ENCODE measurements at regions not wholly inside any gene's neighbourhood (a gene's known extent, or its start where the extent isn't known, plus 50 kb on each side); places are given as distances from the start of the nearest gene placed in this dataset.
A peak's percentile ranks its signal among the peaks of the same experiment; 100 is the strongest.

DNA sequence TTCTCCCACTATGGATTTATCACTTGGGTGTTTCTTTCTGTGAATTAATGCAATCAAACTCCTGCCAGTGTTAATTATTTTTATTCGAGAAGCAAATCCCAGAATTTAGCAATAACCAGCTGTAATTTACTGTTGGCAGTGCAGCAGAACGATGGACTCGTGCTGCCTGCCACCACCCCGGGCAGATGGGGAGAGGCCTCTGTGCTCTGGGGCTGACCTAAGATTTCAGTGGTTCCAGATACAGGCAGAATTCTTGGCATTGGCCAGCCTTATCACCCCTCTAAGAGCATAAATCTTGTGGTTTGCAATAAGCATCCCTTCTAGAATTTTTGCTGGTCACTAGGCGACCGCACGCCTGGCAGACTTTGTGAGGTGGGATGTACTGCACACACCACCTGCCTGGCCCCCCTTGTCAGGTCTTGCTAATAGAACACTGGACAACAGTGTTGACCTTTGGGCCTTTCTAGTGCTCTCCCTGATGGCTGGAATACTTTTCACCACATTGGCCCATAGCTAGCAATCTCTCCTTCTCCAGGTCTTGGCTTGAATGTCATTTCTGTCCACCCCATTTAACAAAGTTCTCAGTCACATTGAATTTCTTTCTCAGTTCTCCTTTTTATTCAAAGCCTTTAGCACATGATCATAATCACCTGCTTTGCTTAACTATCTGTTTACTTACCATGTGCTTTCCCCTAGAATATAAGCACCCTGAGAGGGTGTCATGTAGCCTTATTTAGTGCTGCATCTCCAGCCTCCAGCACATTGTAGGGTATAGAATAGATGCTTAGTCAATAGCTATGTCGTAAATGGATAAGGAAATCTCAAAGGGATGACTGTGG lies 122.1 kb upstream of the DYNLRB2 start:
- no peak for DNase-seq (ENCODE audit: low read depth)

DNA sequence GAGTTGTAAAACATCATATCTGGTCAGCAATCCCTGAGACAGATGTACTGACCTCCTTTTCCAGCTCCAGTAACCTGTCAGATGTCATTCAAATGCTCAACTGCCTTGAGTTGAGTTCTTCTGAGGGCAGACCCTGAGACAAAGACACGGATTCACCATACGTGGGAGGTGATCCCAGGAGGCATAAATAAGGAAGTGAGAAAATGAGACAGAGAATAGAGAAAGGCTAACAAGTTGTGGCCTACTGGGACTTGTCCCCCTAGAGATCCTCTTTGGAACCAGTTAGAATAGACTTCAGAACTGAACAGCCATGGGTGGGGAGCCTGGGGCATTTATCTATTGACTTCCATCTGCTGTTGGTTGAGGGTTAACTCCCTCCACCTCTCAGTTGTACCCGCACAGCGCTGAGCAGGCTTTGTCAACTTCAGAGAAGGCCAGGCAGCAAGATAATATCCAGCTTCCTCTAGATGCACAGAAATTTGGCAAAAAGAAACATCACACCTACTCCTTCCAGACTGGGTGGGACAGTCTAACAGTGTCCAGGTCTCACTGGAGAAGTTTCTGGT lies 123.0 kb upstream of the DYNLRB2 start:
- no peak for DNase-seq (ENCODE audit: low read depth)

DNA sequence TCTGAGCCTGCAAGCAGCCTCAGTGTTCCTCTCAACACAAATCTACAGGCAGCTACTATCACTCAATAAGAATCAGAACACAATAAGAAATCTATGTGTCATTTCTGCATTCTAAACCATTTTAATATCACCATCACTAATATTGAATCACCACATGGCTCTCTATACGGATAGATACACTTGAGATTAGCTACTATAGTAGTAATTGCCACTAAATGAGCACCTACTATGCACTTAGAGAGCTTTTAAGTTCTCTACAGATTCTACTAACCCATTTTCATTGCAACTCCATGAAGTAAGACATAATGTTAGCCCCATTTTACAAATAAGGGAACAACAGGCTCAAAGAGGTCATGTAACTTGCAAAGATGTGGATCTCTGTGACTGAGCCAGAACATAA lies 132.8 kb upstream of the DYNLRB2 start:
- DNase-seq (ENCODE audit: low read depth), result no peak

DNA sequence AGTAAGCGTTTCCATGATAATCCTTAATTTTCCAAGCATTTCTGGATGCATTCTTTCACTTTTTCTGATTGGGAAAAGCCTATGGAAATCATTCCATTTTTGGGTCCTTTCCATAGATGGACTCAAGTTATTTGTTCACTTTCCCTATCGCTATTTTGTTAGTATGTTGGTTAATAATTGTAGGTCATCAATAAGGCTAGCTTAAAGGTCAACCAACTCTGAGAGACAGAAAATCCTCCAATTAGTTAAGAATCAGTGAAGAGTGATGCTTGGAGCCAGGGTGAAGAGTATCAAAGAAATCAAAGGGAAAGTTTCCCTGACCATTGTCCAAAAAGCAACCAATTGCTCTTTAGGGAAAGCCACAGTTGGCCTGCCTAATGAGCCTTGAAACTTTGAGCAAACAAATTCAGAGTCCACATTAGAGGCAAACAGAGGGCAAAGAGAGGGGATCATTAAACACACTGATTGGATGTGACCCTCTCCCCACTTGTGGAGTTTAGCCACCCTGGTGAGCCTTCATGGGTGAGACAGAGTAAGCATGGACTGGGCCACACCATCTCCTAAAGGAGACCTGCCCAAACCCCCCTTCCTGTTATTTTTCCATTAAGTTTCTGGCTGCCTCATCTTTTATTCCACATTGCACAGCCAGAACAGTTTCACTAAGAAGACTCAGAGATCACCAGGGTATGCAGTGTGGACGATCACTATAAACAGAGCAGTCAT lies 133.4 kb upstream of the DYNLRB2 start:
- no peak for DNase-seq (ENCODE audit: low read depth)

DNA sequence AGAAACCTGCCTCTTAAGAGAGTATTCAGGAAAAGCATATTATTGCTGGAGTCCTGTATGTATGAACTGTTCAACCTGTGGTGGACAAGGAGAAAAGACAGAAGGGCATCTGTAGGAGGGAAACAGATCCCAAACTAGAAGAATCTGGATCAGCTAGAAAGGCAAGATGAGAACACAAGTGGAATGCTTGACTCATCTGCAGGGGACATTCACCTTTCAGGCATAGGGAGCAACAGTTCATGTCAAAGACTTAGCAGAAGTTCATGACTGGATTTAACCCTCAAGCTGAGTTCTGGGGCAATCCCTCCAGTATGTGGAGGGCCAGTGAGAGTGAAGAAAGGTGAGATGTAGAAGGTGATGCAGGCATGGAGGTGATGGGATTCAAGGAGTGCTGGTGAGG lies 135.9 kb upstream of the DYNLRB2 start:
- DNase-seq (ENCODE audit: low read depth), result no peak

DNA sequence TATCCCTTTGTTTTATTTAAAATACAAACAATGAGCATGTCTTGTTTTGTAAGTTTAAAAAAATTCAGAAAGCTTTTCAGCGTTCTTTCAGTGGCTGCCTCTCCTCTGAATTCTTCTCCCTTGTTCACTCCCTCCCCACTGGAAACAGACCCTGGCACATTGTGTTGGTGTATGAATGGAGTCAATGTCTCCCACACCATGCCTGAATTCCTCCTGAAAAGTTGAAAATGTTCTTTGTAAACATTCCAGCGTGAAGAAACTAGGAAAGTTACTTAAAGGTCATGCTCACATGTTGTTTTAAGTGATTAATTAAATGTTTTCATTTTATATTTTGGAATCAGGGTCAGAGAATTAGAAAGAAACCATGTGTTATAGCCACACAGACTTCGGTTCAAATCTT lies 136.9 kb upstream of the DYNLRB2 start:
- no peak for DNase-seq (ENCODE audit: low read depth)

DNA sequence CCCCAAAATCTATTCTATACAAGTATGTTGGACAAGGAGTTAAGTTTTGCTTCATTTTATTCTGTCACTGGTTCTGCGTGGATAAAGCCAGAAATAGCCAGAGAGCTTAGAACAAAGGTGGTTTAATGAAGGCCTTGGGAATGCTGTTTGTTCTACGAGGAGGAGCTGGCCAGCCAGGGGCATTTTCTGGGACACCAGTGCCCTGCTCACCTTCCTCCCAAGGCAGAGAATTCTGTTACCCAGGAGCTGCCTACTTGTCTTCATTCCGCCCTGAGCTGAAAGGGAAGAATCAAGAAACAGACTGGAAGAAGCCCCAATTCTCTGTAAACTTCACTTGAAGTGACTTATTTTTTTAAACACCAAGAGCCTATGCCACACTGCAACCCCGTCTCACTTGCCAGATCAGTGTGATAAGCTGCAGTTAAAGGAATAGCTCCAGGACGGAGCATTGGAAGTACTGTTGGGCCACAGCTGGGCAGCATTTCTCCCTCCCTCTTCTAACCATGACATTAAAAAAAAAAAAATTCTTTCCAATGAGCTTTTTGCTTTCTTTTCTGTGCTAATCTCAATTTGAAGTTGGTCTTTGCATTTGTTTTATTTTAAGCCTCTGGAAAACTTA lies 149.8 kb upstream of the DYNLRB2 start:
- no peak for DNase-seq (ENCODE audit: low read depth)

DNA sequence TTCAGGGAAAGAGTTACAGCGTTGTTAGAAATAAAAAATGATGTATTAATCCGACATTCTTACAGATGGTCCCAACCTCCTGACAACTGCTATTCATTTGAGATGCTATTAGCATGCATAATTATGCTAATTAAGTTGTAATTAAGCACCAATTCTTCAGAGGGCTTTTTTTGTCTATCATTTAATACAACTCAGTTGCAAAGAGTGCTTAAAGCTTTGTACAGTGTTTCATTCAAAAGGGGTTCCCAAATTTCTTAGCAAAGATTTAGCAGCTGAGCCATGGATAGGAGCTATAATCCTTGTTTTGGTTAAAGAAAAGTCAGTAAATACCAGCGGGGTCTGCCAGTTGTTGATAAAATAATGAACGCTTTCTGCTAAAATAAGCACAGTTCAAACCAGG lies 150.7 kb upstream of the DYNLRB2 start:
- no peak for DNase-seq (ENCODE audit: low read depth)

DNA sequence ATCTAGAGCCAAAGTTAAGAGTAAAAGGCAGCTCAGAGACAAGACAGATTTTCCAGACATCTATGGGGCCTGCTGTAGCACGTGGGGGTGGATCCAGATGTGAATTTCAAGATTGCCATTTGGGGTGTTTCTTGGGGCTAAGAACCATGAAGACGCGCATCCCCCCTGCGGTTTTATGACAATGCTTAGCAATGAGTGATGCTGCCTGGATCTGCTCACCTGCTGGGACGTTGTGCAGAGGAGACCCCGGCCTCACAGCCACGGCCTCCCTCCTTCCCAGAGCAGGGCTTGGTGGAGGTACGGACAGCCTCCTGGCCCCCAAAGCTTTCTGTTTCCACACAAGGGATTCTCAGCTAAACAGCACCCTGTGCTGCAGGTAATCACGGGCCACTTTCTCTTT lies 151.5 kb upstream of the DYNLRB2 start:
- DNase-seq (ENCODE audit: low read depth), result no peak

DNA sequence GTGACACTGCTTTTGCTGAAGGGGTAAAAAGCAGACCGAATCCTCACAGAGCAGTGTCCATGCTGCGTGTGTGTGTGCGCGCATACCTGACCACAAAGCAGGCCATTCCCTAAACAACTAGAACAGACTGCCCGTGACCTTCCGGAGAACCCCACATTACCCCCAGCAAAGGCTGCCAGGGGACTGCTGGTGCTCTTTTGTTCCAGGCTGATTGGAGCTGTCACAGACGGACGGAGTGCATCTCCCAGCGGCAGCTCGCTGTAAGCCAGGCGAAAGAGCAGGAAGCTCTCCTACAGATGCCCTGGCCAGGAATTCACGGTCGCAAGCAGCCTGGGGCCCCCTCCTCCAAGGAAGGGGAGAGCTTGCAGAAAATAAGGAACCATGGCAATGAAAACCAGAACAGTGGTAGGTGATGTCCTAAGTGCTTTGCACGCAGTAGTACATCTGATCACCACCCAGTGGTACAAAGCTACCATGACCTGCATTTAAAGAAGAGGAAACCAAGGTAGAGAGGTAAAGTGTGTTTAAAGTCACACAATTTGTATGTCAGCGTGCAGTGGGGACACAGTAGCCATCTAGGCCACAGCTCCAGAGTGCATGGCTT lies 153.4 kb upstream of the DYNLRB2 start:
- no peak for DNase-seq (ENCODE audit: low read depth)

DNA sequence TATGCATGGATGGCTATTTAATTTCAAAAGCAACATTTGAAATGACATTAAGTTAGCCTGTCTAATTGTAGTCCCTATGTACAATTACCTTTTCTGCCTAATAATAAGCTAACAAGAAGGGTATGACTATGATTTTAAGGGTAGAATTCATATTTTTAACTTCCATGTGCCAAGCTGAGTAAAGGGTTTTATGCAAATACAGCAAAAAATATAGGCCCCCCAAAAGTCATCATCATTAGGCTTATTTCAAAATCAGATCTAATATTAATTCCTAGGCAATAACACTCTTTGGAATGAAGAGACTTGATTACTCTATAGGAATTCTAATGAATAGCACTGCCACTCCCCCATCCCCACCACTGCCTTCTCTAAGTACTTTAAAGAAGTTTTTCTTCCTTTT lies 155.9 kb upstream of the DYNLRB2 start:
- no peak for DNase-seq (ENCODE audit: low read depth)

DNA sequence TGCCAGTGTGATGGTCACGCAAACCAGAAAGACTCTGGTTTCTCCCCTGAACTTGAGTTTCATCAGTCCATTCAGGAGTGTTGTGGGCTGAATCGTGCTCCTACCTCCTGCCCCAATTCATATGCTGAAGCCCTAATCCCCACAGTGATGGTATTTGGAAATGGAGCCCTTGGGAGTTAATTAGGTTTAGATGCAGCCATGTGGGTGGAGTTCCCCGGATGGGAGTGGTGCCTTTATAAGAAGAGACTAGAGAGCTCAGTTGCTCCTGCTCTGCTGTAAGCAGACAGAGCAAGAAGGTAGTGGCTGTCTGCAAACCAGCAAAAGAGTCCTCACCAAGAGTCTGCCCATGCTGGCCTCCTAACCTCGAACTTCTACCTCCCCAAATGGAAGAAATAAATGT lies 160.3 kb upstream of the DYNLRB2 start:
- no peak for DNase-seq (ENCODE audit: low read depth)

DNA sequence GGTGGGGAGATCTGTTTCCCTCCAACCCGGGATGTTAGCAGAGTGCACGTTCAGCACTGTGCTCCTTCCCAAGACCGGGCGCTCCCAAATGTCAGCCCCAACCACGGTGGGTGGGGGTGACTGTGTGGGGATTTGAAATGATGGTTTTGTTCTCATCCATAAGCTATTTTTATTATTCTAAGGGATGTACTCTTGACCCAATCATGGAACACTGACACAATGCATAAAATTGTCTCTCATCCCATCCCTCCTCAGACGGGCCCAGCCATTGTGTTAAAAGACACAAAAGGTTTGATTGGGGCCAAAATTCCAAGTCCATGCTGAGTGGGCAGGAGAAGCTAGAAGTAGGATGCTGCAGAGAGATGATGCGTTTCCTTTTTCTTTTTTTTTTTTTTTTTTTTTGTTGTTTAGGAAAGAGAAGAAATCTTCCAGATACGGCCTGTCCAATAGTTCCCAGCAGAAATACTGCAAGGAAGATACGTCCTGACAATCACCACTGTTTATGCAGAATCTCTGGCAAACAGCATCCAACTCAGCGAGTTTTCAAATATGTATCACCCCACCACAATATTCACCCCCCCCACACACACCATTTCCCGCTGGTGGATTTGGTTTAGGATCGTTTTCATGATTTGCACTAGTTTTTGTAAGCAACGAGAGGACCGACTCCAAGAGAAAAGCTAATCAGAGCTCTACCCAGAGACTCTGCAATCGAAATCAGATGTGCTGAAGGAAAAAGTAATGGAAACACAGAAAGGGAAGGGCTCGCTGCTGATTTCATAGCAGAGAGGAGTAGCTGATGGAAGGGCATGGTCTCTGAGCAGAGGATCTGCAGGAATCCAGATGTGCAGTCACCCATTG lies 163.5 kb upstream of the DYNLRB2 start:
- peak; percentile 45 for DNase-seq (ENCODE audit: low read depth)

DNA sequence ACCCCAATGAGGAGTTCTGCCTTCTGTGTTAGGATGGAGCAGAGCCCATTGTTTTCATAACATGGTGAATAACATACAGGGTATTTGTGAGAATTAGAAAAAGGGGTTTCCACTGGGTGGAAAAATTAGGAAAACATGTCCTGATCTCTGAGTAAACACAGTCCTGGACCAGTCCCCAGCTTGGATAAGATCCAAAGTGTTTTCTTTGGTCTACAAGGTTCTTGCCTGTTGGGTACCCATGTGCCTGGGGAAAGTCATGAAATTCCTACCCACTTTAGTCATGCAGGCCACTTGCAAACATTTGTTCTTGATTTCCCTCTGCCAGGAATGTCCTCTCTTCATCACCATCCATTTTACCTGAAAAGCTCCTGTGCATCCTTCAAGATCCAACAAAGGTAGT lies 164.8 kb upstream of the DYNLRB2 start:
- no peak for DNase-seq (ENCODE audit: low read depth)

DNA sequence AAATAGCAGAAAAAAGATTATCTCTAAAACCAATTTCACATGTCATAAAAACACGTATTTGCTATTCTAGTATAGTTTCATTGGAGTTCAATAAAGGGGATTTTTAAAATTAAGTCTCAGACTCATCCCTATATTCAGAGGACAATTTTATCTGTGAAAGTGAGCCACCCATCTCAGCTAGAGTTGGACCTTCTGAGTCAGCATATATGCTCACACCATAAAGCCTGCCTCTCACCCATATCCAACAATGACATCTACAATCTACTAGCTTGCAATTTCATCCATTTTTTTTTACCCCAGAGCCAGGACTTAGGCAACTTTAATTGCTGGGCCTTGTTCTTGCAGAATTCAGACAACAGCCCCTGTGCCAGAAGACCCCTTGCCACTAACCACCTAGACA lies 165.3 kb upstream of the DYNLRB2 start:
- DNase-seq (ENCODE audit: low read depth), result no peak

DNA sequence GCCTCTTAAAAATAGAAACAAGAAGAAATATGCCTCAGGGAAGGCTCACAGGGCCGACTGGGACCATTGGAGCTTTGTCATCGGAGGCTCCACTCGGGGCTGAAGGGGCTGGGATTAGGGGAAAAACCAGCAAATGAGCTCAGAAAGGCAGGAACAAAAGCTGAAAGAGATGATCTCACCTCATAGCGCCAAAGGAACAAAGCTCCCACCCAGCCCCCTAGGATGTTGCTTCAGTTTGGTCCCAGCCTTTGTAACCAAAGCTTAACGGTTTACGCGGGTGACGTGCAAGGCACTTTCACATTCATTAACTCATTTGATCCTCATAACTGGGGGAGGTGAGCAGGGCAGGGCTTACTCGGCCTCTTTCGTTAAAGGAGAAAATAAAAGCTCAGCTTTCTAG lies 168.5 kb upstream of the DYNLRB2 start:
- no peak for DNase-seq (ENCODE audit: low read depth)

DNA sequence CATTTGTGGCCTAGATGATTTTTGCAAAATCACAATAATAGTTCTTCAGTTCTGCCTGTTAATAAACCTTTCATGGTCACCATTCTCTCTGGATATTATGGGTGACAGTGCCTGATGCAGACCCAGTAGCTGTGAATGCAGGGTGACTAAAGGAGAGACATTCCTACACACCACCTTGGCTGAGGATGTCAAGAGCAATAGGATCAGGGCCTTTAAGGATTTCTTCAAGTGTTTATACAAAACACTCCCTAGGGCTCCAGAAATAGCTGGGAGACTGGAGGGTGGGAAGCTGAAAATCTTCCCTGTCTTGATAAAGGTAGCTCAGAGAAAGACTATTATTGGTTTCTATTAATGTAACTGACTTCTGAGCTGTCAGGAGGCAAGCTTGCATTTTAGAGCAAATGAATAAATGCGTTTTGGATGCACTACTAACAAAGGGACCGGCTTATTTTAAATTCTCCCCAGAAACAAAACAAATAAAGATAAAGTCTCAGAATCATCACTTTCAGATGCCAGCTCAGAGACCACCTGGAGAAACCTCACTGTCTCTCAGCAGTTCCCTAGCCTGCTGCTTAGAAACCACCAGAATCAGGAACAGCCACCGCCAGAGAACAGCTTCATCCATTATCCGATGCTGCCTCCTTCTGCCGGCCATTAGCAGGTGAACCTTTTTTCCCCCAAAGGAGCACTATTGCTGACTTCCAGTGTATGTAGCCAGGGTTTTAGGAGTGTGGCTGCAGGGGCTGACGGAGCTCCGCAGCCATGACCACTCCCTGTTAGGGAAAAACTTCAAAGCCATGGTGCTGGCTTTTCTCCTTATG lies 171.4 kb upstream of the DYNLRB2 start:
- DNase-seq (ENCODE audit: low read depth), result peak; percentile 43

DNA sequence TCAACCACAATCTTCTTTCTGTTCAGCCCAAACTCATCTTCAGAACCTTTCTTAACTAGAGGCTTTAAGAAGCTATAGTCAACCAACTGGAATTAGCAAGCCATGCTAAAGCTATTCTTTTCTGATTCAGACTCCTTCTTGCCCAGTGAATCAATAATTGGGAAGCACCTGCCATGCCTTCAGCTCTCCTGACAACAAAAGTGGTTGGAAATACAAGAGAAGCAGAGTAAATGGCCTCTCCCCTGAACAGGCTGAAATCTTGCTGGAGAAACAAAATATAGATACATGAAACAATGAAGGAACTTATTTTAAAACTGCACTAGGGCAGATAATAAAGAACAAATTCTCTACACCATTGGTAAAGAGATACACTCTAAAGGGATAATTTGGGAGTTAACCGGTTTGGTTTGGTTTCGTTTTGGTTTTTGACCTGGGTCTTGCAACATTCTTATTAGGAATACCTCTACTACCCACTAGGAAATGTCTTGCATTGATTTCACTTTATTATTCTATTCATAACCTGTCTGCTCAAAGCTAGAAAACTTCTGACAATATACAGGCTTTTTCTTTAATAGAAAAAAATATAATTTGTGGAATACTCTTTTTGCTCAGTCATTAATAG lies 173.6 kb upstream of the DYNLRB2 start:
- no peak for DNase-seq (ENCODE audit: low read depth)

DNA sequence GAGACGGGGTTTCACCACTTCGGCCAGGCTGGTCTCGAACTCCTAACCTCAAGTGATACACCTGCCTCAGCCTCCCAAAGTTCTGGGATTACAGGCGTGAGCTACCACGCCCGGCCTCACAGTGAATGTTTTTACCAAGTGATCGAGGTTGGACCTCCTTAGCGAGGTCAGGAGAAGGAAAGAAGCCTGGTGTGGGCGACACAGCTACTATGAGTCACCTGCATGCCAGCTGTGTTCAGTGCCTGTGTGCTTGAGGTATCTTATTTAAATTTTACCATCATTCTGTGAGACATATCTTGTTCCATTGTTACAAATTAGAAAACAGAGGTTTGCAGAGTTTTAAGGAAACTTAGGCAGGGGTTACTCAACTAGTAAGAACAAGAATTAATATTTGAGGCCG lies 174.8 kb upstream of the DYNLRB2 start:
- DNase-seq (ENCODE audit: low read depth), result no peak

DNA sequence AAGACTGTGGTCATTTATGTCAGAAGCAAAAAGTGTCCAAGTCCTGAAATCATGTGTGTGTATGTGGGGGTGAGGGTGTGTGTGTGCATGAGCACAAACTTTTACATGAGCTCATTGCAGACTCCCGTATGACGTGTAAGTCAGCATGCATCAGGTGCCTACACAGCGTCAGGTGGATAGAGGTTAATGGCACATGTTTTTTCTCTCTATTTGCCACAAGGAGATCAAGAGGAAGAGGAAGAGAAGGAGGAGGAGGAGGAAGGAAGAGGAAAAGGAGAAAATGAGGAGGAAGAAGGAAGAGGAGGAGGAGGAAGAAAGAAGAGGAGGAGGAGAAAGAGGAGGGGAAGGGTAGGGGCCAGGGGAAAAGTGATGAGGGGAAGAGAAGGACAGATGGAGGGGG lies 178.0 kb upstream of the DYNLRB2 start:
- DNase-seq (ENCODE audit: low read depth), result no peak

Measured in forelimb muscle (tissue), 1 donor.